H1 (cell line): ENCODE measurements at regions not wholly inside any gene's neighbourhood (a gene's known extent, or its start where the extent isn't known, plus 50 kb on each side); places are given as distances from the start of the nearest gene placed in this dataset.

ENCODE experiments used
- CTCF ChIA-PET: fragments of 300-600 bp; sonication (Branson Sonifier 250); formaldehyde crosslinking; loops from one replicate; lab custom pipeline; 2021; ENCODE audit not compliant: partially characterized antibody; lab: Charles Lee
- POLR2A ChIA-PET: fragments of 300-600 bp; sonication (Branson Sonifier 250); formaldehyde crosslinking; loops from one replicate; lab custom pipeline; 2021; ENCODE audit warnings: inconsistent platforms; ENCODE audit not compliant: partially characterized antibody; lab: Charles Lee
- DNase-seq, 2 experiments: peaks; one replicate each; pipeline versions ENCODE4 v3.0.0 to v3.0.0-alpha.2; 2010 to 2022; ENCODE audit warnings: low spot score in 2 of 2, low read depth in 1 of 2, mixed read lengths in 1 of 2
- FAIRE-seq: peaks from 2 replicates; lab custom pipeline; 2011; peaks lifted over from hg19 to GRCh38; lab: Jason Lieb, UNC
- H2AFZ ChIP-seq: 2 replicates; pipeline ENCODE4 v1.8.1; 2012; ENCODE audit warnings: low read length, inconsistent platforms
- H2AK5ac ChIP-seq: 2 replicates; pipeline ENCODE4 v1.6.1; 2013; ENCODE audit warnings: low read depth, low read length
- H2BK120ac ChIP-seq: replicated peaks from 2 replicates; pipeline ENCODE3; 2013; ENCODE audit warnings: low read depth, low read length, inconsistent platforms
- H2BK12ac ChIP-seq: 2 replicates; pipeline ENCODE4 v1.6.1; 2013; ENCODE audit warnings: low read depth, low read length
- H2BK15ac ChIP-seq: 2 replicates; pipeline ENCODE4 v1.6.1; 2013; ENCODE audit warnings: low read length
- H2BK20ac ChIP-seq: 2 replicates; pipeline ENCODE4 v1.6.1; 2013; ENCODE audit warnings: low read length
- H2BK5ac ChIP-seq: 2 replicates; pipeline ENCODE4 v1.6.1; 2013; ENCODE audit warnings: low read depth, low read length
- H3K14ac ChIP-seq: 2 replicates; pipeline ENCODE4 v1.6.1; 2013; ENCODE audit warnings: inconsistent platforms; ENCODE audit not compliant: insufficient read length
- H3K18ac ChIP-seq: 2 replicates; pipeline ENCODE4 v1.6.1; 2013; ENCODE audit warnings: low read length; ENCODE audit errors: extremely low read depth
- H3K23ac ChIP-seq: 2 replicates; pipeline ENCODE4 v1.6.1; 2013; ENCODE audit warnings: inconsistent platforms; ENCODE audit not compliant: insufficient read length
- H3K23me2 ChIP-seq: 2 replicates; pipeline ENCODE4 v1.6.1; 2013; ENCODE audit warnings: low read depth, low read length
- H3K27ac ChIP-seq: 2 replicates; pipeline ENCODE4 v1.6.1; 2011; ENCODE audit warnings: low read depth, low read length, inconsistent platforms
- H3K27me3 ChIP-seq, 4 experiments: replicated peaks in 1 of 4; 1 replicate in 1 of 4; 2 replicates in 3 of 4; pipeline versions ENCODE4 v1.6.1 to v1.8.1; 2011 to 2013; ENCODE audit warnings: low read length in 3 of 4, mild to moderate bottlenecking in 3 of 4, inconsistent platforms in 2 of 4, mixed read lengths in 2 of 4, moderate library complexity in 1 of 4; ENCODE audit not compliant: control insufficient read depth in 3 of 4, insufficient read depth in 3 of 4; ENCODE audit errors: extremely low read depth in 1 of 4
- H3K36me3 ChIP-seq, 4 experiments: 2 replicates each; pipeline versions ENCODE4 v1.6.1 to v1.8.1; 2011 to 2013; ENCODE audit warnings: mild to moderate bottlenecking in 4 of 4, low read length in 3 of 4, moderate library complexity in 2 of 4, control low read depth in 1 of 4, inconsistent platforms in 1 of 4; ENCODE audit not compliant: insufficient read depth in 4 of 4, control insufficient read depth in 2 of 4
- H3K4ac ChIP-seq: replicated peaks from 2 replicates; pipeline ENCODE3; 2013; ENCODE audit warnings: low read length, low read depth, mixed read lengths, inconsistent platforms; ENCODE audit not compliant: insufficient read length
- H3K4me1 ChIP-seq, 4 experiments: replicated peaks in 1 of 4; 1 replicate in 1 of 4; 2 replicates in 3 of 4; pipeline versions ENCODE4 v1.6.1 to v1.8.1; 2011 to 2013; ENCODE audit warnings: low read length in 3 of 4, inconsistent platforms in 2 of 4, mixed read lengths in 1 of 4; ENCODE audit not compliant: insufficient read depth in 4 of 4, control insufficient read depth in 3 of 4
- H3K4me2 ChIP-seq, 2 experiments: 2 replicates each; pipeline versions ENCODE4 v1.6.1 to v1.8.1; 2011 to 2013; ENCODE audit warnings: low read depth in 2 of 2, low read length in 2 of 2, control low read depth in 1 of 2, inconsistent platforms in 1 of 2, mild to moderate bottlenecking in 1 of 2; ENCODE audit not compliant: insufficient read depth in 1 of 2
- H3K4me3 ChIP-seq, 4 experiments: fragments of 200-600, 300-600 bp in 1 of 4; sonication (generic), shearing (Covaris generic), sonication (Bioruptor Twin) in 1 of 4; 2 replicates each; pipeline versions ENCODE4 v1.5.1 to v1.8.1; 2011 to 2016; ENCODE audit warnings: low read length in 4 of 4, low read depth in 3 of 4, control low read depth in 2 of 4, inconsistent platforms in 2 of 4, mild to moderate bottlenecking in 2 of 4, mixed read lengths in 1 of 4, moderate library complexity in 1 of 4; ENCODE audit not compliant: insufficient read depth in 2 of 4; ENCODE audit errors: extremely low read depth in 1 of 4
- H3K56ac ChIP-seq: replicated peaks from 2 replicates; pipeline ENCODE3; 2013; ENCODE audit warnings: low read depth, mild to moderate bottlenecking, mixed read lengths, low read length, inconsistent platforms; ENCODE audit not compliant: insufficient read length
- H3K79me1 ChIP-seq: 2 replicates; pipeline ENCODE4 v1.6.1; 2013; ENCODE audit warnings: low read depth, low read length, control low read depth
- H3K79me2 ChIP-seq, 2 experiments: 2 replicates each; pipeline versions ENCODE4 v1.6.1 to v1.8.1; 2012 to 2013; ENCODE audit warnings: low read length in 2 of 2, mild to moderate bottlenecking in 2 of 2, inconsistent platforms in 1 of 2; ENCODE audit not compliant: insufficient read depth in 2 of 2, control insufficient read depth in 1 of 2
- H3K9ac ChIP-seq, 4 experiments: replicated peaks in 1 of 4; 1 replicate in 1 of 4; 2 replicates in 3 of 4; pipeline versions ENCODE4 v1.6.1 to v1.8.1; 2011 to 2013; ENCODE audit warnings: low read depth in 3 of 4, low read length in 3 of 4, control low read depth in 2 of 4, mild to moderate bottlenecking in 2 of 4, moderate library complexity in 2 of 4, inconsistent platforms in 1 of 4; ENCODE audit errors: extremely low read depth in 1 of 4
- H3K9me3 ChIP-seq, 2 experiments: 2 replicates each; pipeline versions ENCODE4 v1.6.1 to v1.8.1; 2012 to 2013; ENCODE audit warnings: mild to moderate bottlenecking in 2 of 2, moderate library complexity in 2 of 2, control low read depth in 1 of 2, inconsistent platforms in 1 of 2, low read depth in 1 of 2, low read length in 1 of 2, mixed read lengths in 1 of 2; ENCODE audit not compliant: insufficient read depth in 2 of 2
- H4K20me1 ChIP-seq, 2 experiments: replicated peaks in 1 of 2; 2 replicates each; pipeline versions ENCODE3 to v1.8.1; 2011 to 2013; ENCODE audit warnings: inconsistent platforms in 2 of 2, low read length in 2 of 2, mild to moderate bottlenecking in 1 of 2; ENCODE audit not compliant: insufficient read depth in 2 of 2, control insufficient read depth in 1 of 2
- H4K5ac ChIP-seq: 2 replicates; pipeline ENCODE4 v1.6.1; 2013; ENCODE audit warnings: low read length, low read depth, mixed read lengths, inconsistent platforms; ENCODE audit not compliant: insufficient read length
- H4K8ac ChIP-seq: 2 replicates; pipeline ENCODE4 v1.8.0; 2013; ENCODE audit warnings: mild to moderate bottlenecking, moderate library complexity, low read length, inconsistent platforms; ENCODE audit not compliant: insufficient read depth; ENCODE audit errors: extremely low read depth
- H4K91ac ChIP-seq: replicated peaks from 2 replicates; pipeline ENCODE3; 2013; ENCODE audit warnings: low read length, mixed read lengths, inconsistent platforms; ENCODE audit not compliant: insufficient read length
- CEBPB ChIP-seq: IDR thresholded peaks from 2 replicates; pipeline ENCODE4 v1.6.1; 2012; ENCODE audit warnings: low read depth, low read length
- EZH2 ChIP-seq: fragments of 200-600 bp; sonication (generic); IDR thresholded peaks from 2 replicates; pipeline ENCODE4 v1.7.1; 2012; ENCODE audit warnings: low read depth, mild to moderate bottlenecking, moderate library complexity, low read length, inconsistent platforms; ENCODE audit not compliant: severe bottlenecking
- HDAC6 ChIP-seq: IDR thresholded peaks from one replicate; pipeline ENCODE4 v1.7.1; 2012; ENCODE audit warnings: low read depth, mild to moderate bottlenecking, inconsistent platforms, low read length, moderate library complexity
- JUND ChIP-seq: IDR thresholded peaks from 2 replicates; pipeline ENCODE4 v1.6.1; 2011; ENCODE audit warnings: mild to moderate bottlenecking, improper control_type of control experiment, low read length
- NANOG ChIP-seq: IDR thresholded peaks from 2 replicates; pipeline ENCODE4 v1.6.1; 2011; ENCODE audit warnings: low read length, low read depth, mild to moderate bottlenecking, inconsistent platforms; ENCODE audit not compliant: insufficient read depth, poor library complexity, severe bottlenecking
- POLR2AphosphoS5 ChIP-seq: IDR thresholded peaks from 2 replicates; pipeline ENCODE4 v1.6.1; 2011; ENCODE audit warnings: low read depth, low read length
- RAD21 ChIP-seq, 2 experiments: IDR thresholded peaks in 1 of 2; conservative IDR thresholded peaks in 1 of 2; 2 replicates each; pipeline ENCODE4 v1.6.1; 2011; ENCODE audit warnings: low read depth in 2 of 2, low read length in 2 of 2, improper control_type of control experiment in 1 of 2, inconsistent platforms in 1 of 2, mild to moderate bottlenecking in 1 of 2, moderate library complexity in 1 of 2
- SIX5 ChIP-seq: IDR thresholded peaks from 2 replicates; pipeline ENCODE4 v1.6.1; 2011; ENCODE audit warnings: mild to moderate bottlenecking, low read depth, low read length
- SP1 ChIP-seq: IDR thresholded peaks from 2 replicates; pipeline ENCODE4 v1.6.1; 2011; ENCODE audit warnings: low read depth, low read length
- TAF1 ChIP-seq: IDR thresholded peaks from 2 replicates; pipeline ENCODE4 v1.6.1; 2011; ENCODE audit warnings: mild to moderate bottlenecking, low read depth, low read length
- TCF12 ChIP-seq: IDR thresholded peaks from 2 replicates; pipeline ENCODE4 v1.6.1; 2011; ENCODE audit warnings: low read depth, mild to moderate bottlenecking, low read length
- TEAD4 ChIP-seq: IDR thresholded peaks from 2 replicates; pipeline ENCODE4 v1.6.1; 2012; ENCODE audit warnings: low read depth, low read length, inconsistent platforms, mixed read lengths
- YY1 ChIP-seq: IDR thresholded peaks from 2 replicates; pipeline ENCODE4 v1.6.1; 2011; ENCODE audit warnings: low read depth, mild to moderate bottlenecking, low read length
- WGBS, 2 experiments: shearing (Covaris generic) in 1 of 2; methylation state at CpG; one replicate each; pipeline versions ENCODE4 v1.1.6 to v1.1.7; 2013 to 2015; ENCODE audit warnings: low lambda C conversion rate in 2 of 2, mixed read lengths in 2 of 2, inconsistent platforms in 1 of 2, low coverage in 1 of 2, missing lambda C conversion rate in 1 of 2; ENCODE audit not compliant: insufficient replicate concordance in 2 of 2, insufficient coverage in 1 of 2, insufficient read length in 1 of 2; ENCODE audit errors: extremely low coverage in 1 of 2, missing lambda C conversion rate in 1 of 2; 5-methylcytosine and 5-hydroxymethylcytosine counted together

DNA sequence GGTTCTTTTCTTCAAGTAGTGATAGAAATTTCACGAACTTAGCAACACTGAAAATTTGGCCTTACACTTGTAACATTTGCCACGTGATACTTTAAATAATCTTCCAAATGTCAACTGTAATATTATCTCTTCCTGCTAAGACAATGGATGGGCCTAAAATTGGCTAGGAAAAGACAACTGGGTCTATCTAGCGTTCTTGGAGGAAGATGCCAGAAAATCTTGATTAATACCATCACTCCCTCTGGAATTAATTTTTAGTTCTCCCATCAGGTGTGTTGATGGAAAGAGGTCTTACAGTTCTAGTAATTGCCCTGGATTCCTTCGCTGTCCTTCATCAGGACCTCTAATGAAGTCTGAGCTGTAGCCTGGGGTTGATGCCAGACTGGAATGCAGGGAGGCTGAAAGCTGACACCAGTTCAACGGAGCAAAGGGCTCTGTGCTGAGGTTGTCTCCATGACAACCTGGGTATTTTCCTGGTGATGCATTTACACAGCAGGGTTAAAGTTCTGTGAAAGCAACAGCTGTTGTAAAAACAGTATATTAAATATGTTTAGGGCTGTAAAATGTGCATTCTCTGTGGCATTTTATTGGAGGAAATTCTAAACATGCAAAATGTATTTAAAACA, 92.3 kb downstream of the GAS1 start:
- Histone ChIP-seq H3K4me2 (peak overlapping the region in 1 of 2 experiments; percentile 20; a peak in 1 of 4 replicates), H3K79me1 (no peaks in the 10 kb centered on the region), H3K27ac (no peak overlapping the region; the same call in 1 of the 2 replicates), H3K14ac (no peak overlapping the region), H4K8ac (no peak overlapping the region), H4K5ac (no peak overlapping the region), H2BK12ac (no peak overlapping the region), H3K56ac (no peak overlapping the region), H2BK5ac (no peak overlapping the region), H3K79me2 (no peaks in the 10 kb centered on the region), H3K18ac (no peak overlapping the region), H3K9ac (no peak overlapping the region), H2BK15ac (no peak overlapping the region), H3K27me3 (no peaks in the 10 kb centered on the region), H2BK20ac (no peak overlapping the region), H3K4me3 (no peak overlapping the region), H2AK5ac (no peak overlapping the region), H3K4ac (no peak overlapping the region), H2BK120ac (no peak overlapping the region), H2AFZ (no peak overlapping the region), H3K4me1 (peaks cover 0 to 3% (median 0%) of the 10 kb centered on the region in 4 experiments; a peak in 1 of 7 replicates), H3K23ac (no peak overlapping the region), H3K23me2 (no peaks in the 10 kb centered on the region), H3K9me3 (no peaks in the 10 kb centered on the region), H3K36me3 (no peaks in the 10 kb centered on the region), H4K20me1 (no peaks in the 10 kb centered on the region), H4K91ac (no peak overlapping the region)
- DNase-seq (peak in 1 of 2 experiments; percentile 36), FAIRE-seq (peak; percentile 100)
- 50% methylated on average over 5 of the region's 5 CpGs; no CpG with 5 or more reads in 1 of the 2 experiments for WGBS, 2 experiments
- ChIA-PET CTCF (interaction anchor here (1.1 kb wide), 1 partner anchor 88 kb away, joined by 3 read pairs; no protein-coding TSS in a partner anchor), POLR2A (interaction anchor here (0.9 kb wide), 1 partner anchor 48 kb away, joined by 5 read pairs; no protein-coding TSS in a partner anchor)
- TF ChIP-seq TEAD4 (peak; percentile 94), TCF12 (peak; percentile 78; the same call in 1 of the 2 replicates), RAD21 (IDR thresholded peaks at IDR 0.05 in 1 of 2, conservative IDR thresholded peaks at IDR 0.05 in 1 of 2; ENCODE audit: low read depth in 2 of 2, low read length in 2 of 2) (0 out of 4 replicates have a peak, but pooled peaks of 1 of the 2 experiments have one; percentile 6), SIX5 (peak; percentile 23; the same call in 1 of the 2 replicates), SP1 (peak; percentile 86), NANOG (peak; percentile 43), POLR2AphosphoS5 (0 out of 2 replicates have a peak, but pooled peaks have one; percentile 31), EZH2 (no peak), TAF1 (peak; percentile 55; the same call in 1 of the 2 replicates), HDAC6 (no peak), CEBPB (no peak), YY1 (peak; percentile 59; the same call in 1 of the 2 replicates), JUND (peak; percentile 20; the same call in 1 of the 2 replicates)
